Mesenchymal stem cell (in vitro differentiated cells and primary cell): ENCODE measurements at regions not wholly inside any gene's neighbourhood (a gene's known extent, or its start where the extent isn't known, plus 50 kb on each side); places are given as distances from the start of the nearest gene placed in this dataset.

ENCODE experiments used
- DNase-seq: peaks from one replicate; pipeline ENCODE4 v3.0.0-alpha.2; 2013
- H2AFZ ChIP-seq: one replicate; pipeline ENCODE4 v1.6.1; 2013; ENCODE audit warnings: low read depth, mild to moderate bottlenecking, control low read depth, inconsistent platforms, low read length, moderate library complexity
- H2AK5ac ChIP-seq: 2 replicates; pipeline ENCODE4 v1.6.1; 2013; ENCODE audit warnings: low read length, moderate library complexity, mild to moderate bottlenecking, inconsistent platforms; ENCODE audit not compliant: severe bottlenecking
- H2BK120ac ChIP-seq: one replicate; pipeline ENCODE4 v1.6.1; 2013; ENCODE audit warnings: low read depth, mild to moderate bottlenecking, inconsistent platforms, low read length, moderate library complexity
- H2BK12ac ChIP-seq, 2 experiments: one replicate each; pipeline ENCODE4 v1.6.1; 2013; ENCODE audit warnings: inconsistent platforms in 2 of 2, low read length in 2 of 2, mild to moderate bottlenecking in 2 of 2, moderate library complexity in 2 of 2, control low read depth in 1 of 2
- H2BK15ac ChIP-seq: one replicate; pipeline ENCODE4 v1.6.1; 2013; ENCODE audit warnings: mild to moderate bottlenecking, low read depth, inconsistent platforms; ENCODE audit not compliant: poor library complexity, severe bottlenecking
- H2BK5ac ChIP-seq: 2 replicates; pipeline ENCODE4 v1.6.1; 2013; ENCODE audit warnings: low read depth, mild to moderate bottlenecking, low read length, control low read depth, inconsistent platforms; ENCODE audit not compliant: poor library complexity, severe bottlenecking
- H3K14ac ChIP-seq, 2 experiments: one replicate each; pipeline ENCODE4 v1.6.1; 2013; ENCODE audit warnings: inconsistent platforms in 2 of 2, low read length in 2 of 2, control low read depth in 1 of 2, mild to moderate bottlenecking in 1 of 2, moderate library complexity in 1 of 2
- H3K18ac ChIP-seq, 2 experiments: one replicate each; pipeline ENCODE4 v1.6.1; 2013; ENCODE audit warnings: inconsistent platforms in 2 of 2, low read length in 2 of 2, control low read depth in 1 of 2, low read depth in 1 of 2, mild to moderate bottlenecking in 1 of 2
- H3K23ac ChIP-seq, 2 experiments: one replicate each; pipeline ENCODE4 v1.6.1; 2013; ENCODE audit warnings: inconsistent platforms in 2 of 2, low read length in 2 of 2, mild to moderate bottlenecking in 2 of 2, moderate library complexity in 2 of 2, control low read depth in 1 of 2
- H3K27ac ChIP-seq: 2 replicates; pipeline ENCODE4 v1.5.1; 2013; ENCODE audit warnings: mild to moderate bottlenecking, moderate library complexity, low read length, control low read depth, inconsistent platforms; ENCODE audit not compliant: poor library complexity, severe bottlenecking
- H3K27me3 ChIP-seq, 2 experiments: 2 replicates each; pipeline versions ENCODE4 v1.6.1 to v1.7.0; 2013; ENCODE audit warnings: low read length in 2 of 2, mild to moderate bottlenecking in 2 of 2, moderate library complexity in 2 of 2, control low read depth in 1 of 2, inconsistent platforms in 1 of 2; ENCODE audit not compliant: control insufficient read depth in 1 of 2, insufficient read depth in 1 of 2
- H3K36me3 ChIP-seq, 2 experiments: 2 replicates each; pipeline versions ENCODE4 v1.6.1 to v1.7.0; 2013; ENCODE audit warnings: low read length in 2 of 2, control low read depth in 1 of 2, inconsistent platforms in 1 of 2, low read depth in 1 of 2, mild to moderate bottlenecking in 1 of 2; ENCODE audit not compliant: insufficient read depth in 2 of 2, control insufficient read depth in 1 of 2
- H3K4ac ChIP-seq, 2 experiments: one replicate each; pipeline ENCODE4 v1.6.1; 2013; ENCODE audit warnings: inconsistent platforms in 2 of 2, low read length in 2 of 2, mild to moderate bottlenecking in 2 of 2, moderate library complexity in 2 of 2, control low read depth in 1 of 2, low read depth in 1 of 2
- H3K4me1 ChIP-seq: 2 replicates; pipeline ENCODE4 v1.6.1; 2013; ENCODE audit warnings: low read depth, low read length, control low read depth; ENCODE audit not compliant: control insufficient read depth, insufficient read depth
- H3K4me2 ChIP-seq: 2 replicates; pipeline ENCODE4 v1.6.1; 2013; ENCODE audit warnings: low read length, mild to moderate bottlenecking, inconsistent platforms; ENCODE audit not compliant: poor library complexity, severe bottlenecking
- H3K4me3 ChIP-seq, 2 experiments: 2 replicates each; pipeline versions ENCODE4 v1.5.1 to v1.7.0; 2013; ENCODE audit warnings: low read length in 2 of 2, mild to moderate bottlenecking in 2 of 2, control low read depth in 1 of 2, low read depth in 1 of 2; ENCODE audit not compliant: insufficient read depth in 1 of 2
- H3K79me1 ChIP-seq: replicated peaks from 2 replicates; pipeline ENCODE4 v1.6.1; 2013; ENCODE audit warnings: mild to moderate bottlenecking, control low read depth, low read length, inconsistent platforms; ENCODE audit not compliant: poor library complexity, severe bottlenecking
- H3K9ac ChIP-seq: 2 replicates; pipeline ENCODE4 v1.7.0; 2013; ENCODE audit warnings: mild to moderate bottlenecking, low read length, moderate library complexity
- H3K9me3 ChIP-seq: 2 replicates; pipeline ENCODE4 v1.7.0; 2013; ENCODE audit warnings: mild to moderate bottlenecking, low read length; ENCODE audit not compliant: control insufficient read depth
- H4K8ac ChIP-seq: one replicate; pipeline ENCODE4 v1.6.1; 2013; ENCODE audit warnings: inconsistent platforms, mild to moderate bottlenecking, low read length, moderate library complexity
- H4K91ac ChIP-seq: one replicate; pipeline ENCODE4 v1.6.1; 2013; ENCODE audit warnings: mild to moderate bottlenecking, low read length, inconsistent platforms
- WGBS: methylation state at CpG from one replicate; pipeline ENCODE4 v1.1.7; 2013; ENCODE audit warnings: mixed read lengths; 5-methylcytosine and 5-hydroxymethylcytosine counted together

GRCh38 chr14:23787436-23787835 is 151.3 kb downstream of the DHRS2 start:
- Histone ChIP-seq H2AFZ (no peak overlapping the region), H3K4me3 (no peak overlapping the region), H3K4me1 (no peaks in the 10 kb centered on the region), H3K14ac (no peak overlapping the region), H3K79me1 (no peaks in the 10 kb centered on the region), H3K27ac (no peak overlapping the region), H3K18ac (no peak overlapping the region), H3K9me3 (peaks cover 6% of the 10 kb centered on the region), H3K4me2 (no peak overlapping the region), H3K23ac (no peak overlapping the region), H3K4ac (no peak overlapping the region), H2BK15ac (no peak overlapping the region), H3K9ac (no peak overlapping the region), H2BK120ac (no peak overlapping the region), H3K27me3 (no peaks in the 10 kb centered on the region), H4K8ac (no peak overlapping the region), H4K91ac (no peak overlapping the region), H2AK5ac (no peak overlapping the region), H2BK12ac (no peak overlapping the region), H2BK5ac (no peak overlapping the region), H3K36me3 (no peaks in the 10 kb centered on the region)
- 44% methylated on average over 1 of the region's 1 CpG for WGBS
- no peak for DNase-seq

- H3K79me1 ChIP-seq = no peaks in the 10 kb centered on the region
- no peak overlapping the region for H3K14ac ChIP-seq
- no peak overlapping the region for H3K9ac ChIP-seq
- no peak overlapping the region for H3K18ac ChIP-seq
- H4K91ac ChIP-seq = no peak overlapping the region
- H2AFZ ChIP-seq = no peak overlapping the region
- H2BK12ac ChIP-seq = no peak overlapping the region
- H3K4me3 ChIP-seq = no peak overlapping the region
- H3K27me3 ChIP-seq = no peaks in the 10 kb centered on the region
- DNase-seq = no peak
- no peak overlapping the region for H2BK5ac ChIP-seq
- no peak overlapping the region for H3K27ac ChIP-seq
- no peak overlapping the region for H3K23ac ChIP-seq
- no peaks in the 10 kb centered on the region for H3K4me1 ChIP-seq
- no peak overlapping the region for H4K8ac ChIP-seq
- H2BK15ac ChIP-seq = no peak overlapping the region
- H2BK120ac ChIP-seq = no peak overlapping the region
- no peaks in the 10 kb centered on the region for H3K36me3 ChIP-seq
- no peak overlapping the region for H3K4ac ChIP-seq
- no peak overlapping the region for H2AK5ac ChIP-seq
- no peak overlapping the region for H3K4me2 ChIP-seq
- H3K9me3 ChIP-seq = peaks cover 6% of the 10 kb centered on the region
- WGBS = no CpG with 5 or more reads among the region's 1 CpG
These were observed 153.5 kb downstream of the DHRS2 start for GRCh38 chr14:23789696-23790095.

- Histone ChIP-seq H3K14ac (no peak overlapping the region), H3K18ac (no peak overlapping the region), H2BK120ac (no peak overlapping the region), H3K4me1 (no peaks in the 10 kb centered on the region), H3K79me1 (no peaks in the 10 kb centered on the region), H2BK15ac (no peak overlapping the region), H3K27me3 (peaks cover 0 to 7% of the 10 kb centered on the region in 2 experiments), H2AK5ac (no peak overlapping the region), H3K4me3 (no peak overlapping the region), H4K8ac (no peak overlapping the region), H3K27ac (no peak overlapping the region), H3K4ac (no peak overlapping the region), H3K36me3 (no peaks in the 10 kb centered on the region), H3K4me2 (no peak overlapping the region), H2AFZ (no peak overlapping the region), H3K23ac (no peak overlapping the region), H3K9ac (no peak overlapping the region), H4K91ac (no peak overlapping the region), H2BK12ac (no peak overlapping the region), H3K9me3 (peaks cover 6% of the 10 kb centered on the region), H2BK5ac (no peak overlapping the region)
- no peak for DNase-seq
- WGBS = 68% methylated on average over 3 of the region's 3 CpGs
These were observed 157.4 kb downstream of the DHRS2 start for GRCh38 chr14:23793532-23793931.

- Histone ChIP-seq H4K91ac (no peak overlapping the region), H2AFZ (no peak overlapping the region), H3K79me1 (no peaks in the 10 kb centered on the region), H2BK15ac (no peak overlapping the region), H3K4me2 (no peak overlapping the region), H3K4ac (no peak overlapping the region), H3K4me1 (no peaks in the 10 kb centered on the region), H3K27me3 (peaks cover 0 to 10% of the 10 kb centered on the region in 2 experiments), H2AK5ac (no peak overlapping the region), H3K9me3 (peaks cover 11% of the 10 kb centered on the region), H4K8ac (no peak overlapping the region), H2BK12ac (no peak overlapping the region), H3K9ac (no peak overlapping the region), H3K14ac (no peak overlapping the region), H2BK120ac (no peak overlapping the region), H3K27ac (no peak overlapping the region), H3K4me3 (no peak overlapping the region), H3K18ac (no peak overlapping the region), H2BK5ac (no peak overlapping the region), H3K23ac (no peak overlapping the region), H3K36me3 (no peaks in the 10 kb centered on the region)
- DNase-seq = no peak
- WGBS = 37% methylated on average over 3 of the region's 3 CpGs
These were observed 152.8 kb upstream of the DHRS4 start for GRCh38 chr14:23800811-23801210.
